NCI-H1105 treated with DMSO at 0.1 percent for 48 hours (cell line): ENCODE measurements at regions not wholly inside any gene's neighbourhood (a gene's known extent, or its start where the extent isn't known, plus 50 kb on each side); places are given as distances from the start of the nearest gene placed in this dataset.
"Not testable (repeated sequence)": the region's sequence is repeated elsewhere in the genome, so short reads cannot be mapped to it uniquely, and the experiment has no call there.

Experiments
- DNase-seq: peaks from one replicate; lab custom pipeline; 2025; lab: John Stamatoyannopoulos, UW

GRCh38 chr1:41980827-41981653 lies 62.3 kb upstream of the HIVEP3 start:
- DNase-seq: no peak

GRCh38 chr1:41978986-41979385 lies 60.3 kb upstream of the HIVEP3 start:
- no peak for DNase-seq

DNA sequence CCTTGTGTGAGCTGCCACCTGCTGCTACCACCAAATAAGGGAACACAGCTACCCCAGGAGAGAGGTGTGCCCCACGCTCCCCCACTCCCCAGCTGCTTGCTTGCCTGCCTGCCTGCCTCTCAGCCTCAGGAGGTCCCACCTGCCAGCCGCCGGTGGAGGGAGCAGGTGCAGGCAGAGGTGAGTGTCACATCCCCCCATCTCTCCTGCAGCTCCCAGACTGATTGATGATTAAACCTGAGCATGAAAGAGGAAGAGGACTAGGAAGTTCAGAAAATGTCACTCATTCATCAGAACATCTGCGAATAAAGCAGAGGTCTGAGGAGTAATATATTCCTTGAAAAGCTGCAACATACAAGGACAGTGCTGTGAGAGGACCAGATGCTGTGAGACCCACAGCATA lies 58.6 kb upstream of the HIVEP3 start:
- DNase-seq: peak; percentile 89

- DNase-seq: no peak
Measured at GRCh38 chr1:41976671-41977070, 57.9 kb upstream of the HIVEP3 start.

- no peak for DNase-seq
Measured at GRCh38 chr1:41975850-41976569, 57.3 kb upstream of the HIVEP3 start.

DNA sequence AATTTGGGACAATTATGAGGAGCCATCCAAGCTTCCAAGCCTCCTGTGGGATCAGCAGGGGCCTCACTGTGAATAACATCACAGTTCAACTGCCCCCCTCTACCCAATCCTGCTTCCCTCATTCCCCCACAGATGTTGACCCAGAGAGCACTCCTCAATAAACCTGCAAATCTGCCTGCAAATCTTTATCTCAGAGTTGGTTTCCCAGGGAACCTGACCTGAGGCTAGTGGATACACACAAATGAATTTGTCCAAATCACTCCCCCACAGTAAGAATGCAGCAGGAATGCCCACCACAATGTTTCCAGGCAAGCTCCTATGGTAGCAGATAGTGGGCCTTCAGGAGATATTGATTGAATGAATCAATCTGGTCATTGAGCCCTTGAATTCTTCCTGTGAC lies 56.4 kb upstream of the HIVEP3 start:
- DNase-seq: no peak

- not testable (repeated sequence) for DNase-seq
Measured at GRCh38 chr1:41968557-41968956, 49.8 kb upstream of the HIVEP3 start.
